22Rv1 (cell line): ENCODE measurements at regions not wholly inside any gene's neighbourhood (a gene's known extent, or its start where the extent isn't known, plus 50 kb on each side); places are given as distances from the start of the nearest gene placed in this dataset.

Source experiments
- CTCF ChIP-seq: fragments of 450-650 bp; IDR thresholded peaks from 2 replicates; pipeline ENCODE4 v1.5.1; 2017; ENCODE audit warnings: mild to moderate bottlenecking
- ZFX ChIP-seq: fragments of 450-650 bp; IDR thresholded peaks from 2 replicates; pipeline ENCODE4 v1.6.1; 2017; ENCODE audit warnings: antibody characterized with exemption, borderline replicate concordance

GRCh38 chr3:161657786-161658185 lies 161.2 kb downstream of the OTOL1 start:
- no peak for TF ChIP-seq CTCF
- no peak for TF ChIP-seq ZFX
